ENCODE measurements at regions not wholly inside any gene's neighbourhood (a gene's known extent, or its start where the extent isn't known, plus 50 kb on each side); places are given as distances from the start of the nearest gene placed in this dataset.
"Not testable (repeated sequence)": the region's sequence is repeated elsewhere in the genome, so short reads cannot be mapped to it uniquely, and the experiment has no call there.

DNA sequence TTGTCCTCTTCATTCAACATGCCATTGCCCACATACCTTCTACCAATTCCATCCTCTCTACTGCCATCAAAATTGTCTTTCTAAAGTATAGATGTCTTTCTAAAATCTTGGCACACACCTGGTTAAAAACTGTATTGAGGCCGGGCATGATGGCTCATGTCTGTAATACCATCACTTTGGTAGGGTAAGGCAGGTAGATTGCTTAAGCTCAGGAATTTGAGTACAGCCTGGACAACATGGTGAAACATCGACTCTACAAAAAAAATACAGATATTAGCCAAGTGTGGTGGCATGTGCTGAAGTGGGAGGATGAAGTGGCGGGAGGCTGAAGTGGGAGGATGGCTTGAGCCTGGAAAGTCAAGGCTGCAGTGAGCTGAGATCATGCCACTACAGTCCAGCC is 412.1 kb downstream of the TMEM38B start:
- H3K36me3 Mint-ChIP-seq: no peaks in the 10 kb centered on the region
- no peak overlapping the region for H3K4me3 Mint-ChIP-seq
- no peak for DNase-seq (ENCODE audit: low spot score)
- no peak overlapping the region for H3K9ac ChIP-seq
- H3K4me1 Mint-ChIP-seq: peaks cover 10% of the 10 kb centered on the region
- no peaks in the 10 kb centered on the region for H3K27me3 ChIP-seq
- no peak overlapping the region for H3K27ac ChIP-seq
- H3K79me2 ChIP-seq (ENCODE audit: low read depth): no peaks in the 10 kb centered on the region
- peaks cover 8% of the 10 kb centered on the region for H3K4me1 ChIP-seq
- H3K9me3 ChIP-seq (ENCODE audit: low read depth): no peaks in the 10 kb centered on the region
- no peaks in the 10 kb centered on the region for H4K20me1 ChIP-seq (ENCODE audit: low read depth)
- no peak overlapping the region for H2AFZ ChIP-seq (replicated peaks)
- H3K4me2 ChIP-seq: no peak overlapping the region
- no peaks in the 10 kb centered on the region for H3K27me3 Mint-ChIP-seq (ENCODE audit: insufficient read depth, low read depth)
- no peak overlapping the region for H3K4me3 ChIP-seq
- H3K27ac Mint-ChIP-seq: no peak overlapping the region
- H3F3A ChIP-seq (ENCODE audit: low read depth): no peaks in the 10 kb centered on the region
- H3K36me3 ChIP-seq: no peaks in the 10 kb centered on the region
- TF ChIP-seq, protein P1, sequence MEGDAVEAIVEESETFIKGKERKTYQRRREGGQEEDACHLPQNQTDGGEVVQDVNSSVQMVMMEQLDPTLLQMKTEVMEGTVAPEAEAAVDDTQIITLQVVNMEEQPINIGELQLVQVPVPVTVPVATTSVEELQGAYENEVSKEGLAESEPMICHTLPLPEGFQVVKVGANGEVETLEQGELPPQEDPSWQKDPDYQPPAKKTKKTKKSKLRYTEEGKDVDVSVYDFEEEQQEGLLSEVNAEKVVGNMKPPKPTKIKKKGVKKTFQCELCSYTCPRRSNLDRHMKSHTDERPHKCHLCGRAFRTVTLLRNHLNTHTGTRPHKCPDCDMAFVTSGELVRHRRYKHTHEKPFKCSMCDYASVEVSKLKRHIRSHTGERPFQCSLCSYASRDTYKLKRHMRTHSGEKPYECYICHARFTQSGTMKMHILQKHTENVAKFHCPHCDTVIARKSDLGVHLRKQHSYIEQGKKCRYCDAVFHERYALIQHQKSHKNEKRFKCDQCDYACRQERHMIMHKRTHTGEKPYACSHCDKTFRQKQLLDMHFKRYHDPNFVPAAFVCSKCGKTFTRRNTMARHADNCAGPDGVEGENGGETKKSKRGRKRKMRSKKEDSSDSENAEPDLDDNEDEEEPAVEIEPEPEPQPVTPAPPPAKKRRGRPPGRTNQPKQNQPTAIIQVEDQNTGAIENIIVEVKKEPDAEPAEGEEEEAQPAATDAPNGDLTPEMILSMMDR (IDR thresholded peaks at IDR 0.05): no peak
- TF ChIP-seq EZH2 (IDR thresholded peaks at IDR 0.05): no peak
- no peak for TF ChIP-seq EZH2phosphoT487 (IDR thresholded peaks at IDR 0.05)
- peaks cover 4% of the 10 kb centered on the region for H3K9me3 Mint-ChIP-seq

DNA sequence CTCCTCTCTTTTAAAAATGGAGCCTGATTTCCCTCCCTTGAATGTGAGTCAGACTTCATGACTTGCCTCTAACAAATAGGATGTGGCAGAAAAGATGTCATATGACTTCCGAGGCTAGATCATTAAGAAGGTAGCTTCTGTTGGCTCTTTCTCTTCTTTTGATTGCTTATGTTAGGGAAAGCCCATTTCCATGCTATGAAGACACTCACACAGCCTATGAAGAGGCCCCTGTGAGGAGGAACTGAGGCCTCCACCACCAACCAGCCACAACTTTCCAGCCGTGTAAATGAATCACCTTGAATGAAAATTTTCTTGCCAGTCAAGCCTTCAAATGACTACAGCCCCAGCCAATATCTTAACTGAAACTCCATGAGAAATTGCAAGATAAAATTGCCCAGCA is 413.4 kb downstream of the TMEM38B start:
- no peak overlapping the region for H3K4me2 ChIP-seq
- no peaks in the 10 kb centered on the region for H3K79me2 ChIP-seq (ENCODE audit: low read depth)
- no peaks in the 10 kb centered on the region for H3K9me3 ChIP-seq (ENCODE audit: low read depth)
- Mint-ChIP-seq H3K36me3 (no peaks in the 10 kb centered on the region), H3K9me3 (peaks cover 4% of the 10 kb centered on the region), H3K27me3 (ENCODE audit: insufficient read depth, low read depth) (no peaks in the 10 kb centered on the region), H3K27ac (no peak overlapping the region), H3K4me1 (peaks cover 19% of the 10 kb centered on the region), H3K4me3 (no peak overlapping the region)
- TF ChIP-seq, protein P1 (IDR thresholded peaks at IDR 0.05): no peak
- TF ChIP-seq EZH2phosphoT487 (IDR thresholded peaks at IDR 0.05) (no peak), EZH2 (IDR thresholded peaks at IDR 0.05) (no peak)
- H3K4me1 ChIP-seq: peaks cover 14% of the 10 kb centered on the region
- H3K4me3 ChIP-seq: no peak overlapping the region
- no peak overlapping the region for H3K27ac ChIP-seq
- H3F3A ChIP-seq (ENCODE audit: low read depth): no peaks in the 10 kb centered on the region
- no peak overlapping the region for H3K9ac ChIP-seq
- no peak for DNase-seq (ENCODE audit: low spot score)
- H2AFZ ChIP-seq (replicated peaks): no peak overlapping the region
- no peaks in the 10 kb centered on the region for H4K20me1 ChIP-seq (ENCODE audit: low read depth)
- no peaks in the 10 kb centered on the region for H3K36me3 ChIP-seq
- H3K27me3 ChIP-seq: no peaks in the 10 kb centered on the region

DNA sequence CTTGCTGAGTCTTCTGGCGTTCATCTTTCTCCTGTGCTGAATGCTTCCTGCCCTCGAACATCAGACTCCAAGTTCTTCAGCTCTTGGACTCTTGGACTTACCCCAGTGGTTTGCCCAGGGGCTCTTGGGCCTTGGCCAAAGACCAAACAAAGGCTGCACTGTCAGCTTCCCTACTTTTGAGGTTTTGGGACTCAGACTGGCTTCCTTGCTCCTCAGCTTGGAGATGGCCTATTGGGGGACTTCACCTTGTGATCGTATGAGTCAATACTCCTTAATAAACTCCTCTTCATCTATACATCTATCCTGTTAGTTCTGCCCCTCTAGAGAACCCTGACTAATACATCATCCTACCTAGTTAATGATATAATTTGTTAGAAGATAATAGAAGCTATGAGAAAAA is 415.4 kb downstream of the TMEM38B start:
- H3K27ac Mint-ChIP-seq; H3K36me3 Mint-ChIP-seq; H3F3A ChIP-seq (ENCODE audit: low read depth); H3K27me3 ChIP-seq; H3K79me2 ChIP-seq (ENCODE audit: low read depth); H3K27me3 Mint-ChIP-seq (ENCODE audit: insufficient read depth, low read depth); H3K9ac ChIP-seq; H3K4me3 ChIP-seq; DNase-seq (ENCODE audit: low spot score); H3K4me3 Mint-ChIP-seq; H3K9me3 Mint-ChIP-seq; H3K36me3 ChIP-seq; H3K4me2 ChIP-seq; H3K27ac ChIP-seq; H4K20me1 ChIP-seq (ENCODE audit: low read depth); H3K9me3 ChIP-seq (ENCODE audit: low read depth); H2AFZ ChIP-seq (replicated peaks): not testable (repeated sequence)
- H3K4me1 Mint-ChIP-seq: peaks cover 23% of the 10 kb centered on the region
- H3K4me1 ChIP-seq: peaks cover 14% of the 10 kb centered on the region

DNA sequence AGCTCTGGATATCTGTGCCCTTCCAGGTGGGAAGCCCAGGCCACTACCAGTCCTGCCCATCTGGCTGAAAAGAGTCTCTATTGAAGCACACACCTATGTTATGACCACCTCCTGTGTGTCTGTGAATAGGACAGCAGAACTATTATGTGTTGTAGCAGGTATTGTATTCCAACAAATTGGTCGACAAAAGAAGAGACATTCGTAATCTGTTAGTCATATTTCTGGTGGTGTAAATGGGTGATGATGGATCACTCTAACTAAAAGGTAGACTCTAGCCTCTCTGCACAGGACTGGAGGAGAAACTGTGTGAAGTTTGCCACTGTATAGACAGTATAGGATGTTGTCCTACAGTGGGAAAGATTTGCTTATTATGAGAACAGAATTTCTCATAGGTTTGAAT is 416.1 kb downstream of the TMEM38B start:
- no peaks in the 10 kb centered on the region for H3F3A ChIP-seq (ENCODE audit: low read depth)

More for the DNA sequence above, 416.1 kb downstream of the TMEM38B start:
- DNase-seq (ENCODE audit: low spot score): no peak
- H3K9me3 Mint-ChIP-seq: peaks cover 2% of the 10 kb centered on the region
- peak overlapping the region; percentile 48 for H3K27ac Mint-ChIP-seq
- no peak overlapping the region for H3K27ac ChIP-seq
- H3K4me2 ChIP-seq: no peak overlapping the region
- peaks cover 23% of the 10 kb centered on the region for H3K4me1 Mint-ChIP-seq
- no peak overlapping the region for H2AFZ ChIP-seq (replicated peaks)
- TF ChIP-seq EZH2phosphoT487 (IDR thresholded peaks at IDR 0.05): no peak
- no peak for TF ChIP-seq EZH2 (IDR thresholded peaks at IDR 0.05)
- TF ChIP-seq, protein P1 (IDR thresholded peaks at IDR 0.05): no peak
- H3K36me3 ChIP-seq: no peaks in the 10 kb centered on the region
- no peak overlapping the region for H3K4me3 Mint-ChIP-seq
- no peaks in the 10 kb centered on the region for H3K27me3 ChIP-seq
- H3K4me3 ChIP-seq: no peak overlapping the region
- no peaks in the 10 kb centered on the region for H4K20me1 ChIP-seq (ENCODE audit: low read depth)
- H3K79me2 ChIP-seq (ENCODE audit: low read depth): no peaks in the 10 kb centered on the region
- H3K9me3 ChIP-seq (ENCODE audit: low read depth): no peaks in the 10 kb centered on the region
- no peaks in the 10 kb centered on the region for H3K27me3 Mint-ChIP-seq (ENCODE audit: insufficient read depth, low read depth)
- H3K36me3 Mint-ChIP-seq: no peaks in the 10 kb centered on the region
- peaks cover 14% of the 10 kb centered on the region for H3K4me1 ChIP-seq
- no peak overlapping the region for H3K9ac ChIP-seq

Measured in neural progenitor cell (in vitro differentiated cells).